ENCODE measurements at regions not wholly inside any gene's neighbourhood (a gene's known extent, or its start where the extent isn't known, plus 50 kb on each side); places are given as distances from the start of the nearest gene placed in this dataset.

- TF ChIP-seq POLR2A (IDR thresholded peaks at IDR 0.05; ENCODE audit: low read length) (no peak), GATA1 (IDR thresholded peaks at IDR 0.05; ENCODE audit: low read depth, low read length) (no peak)
Measured at GRCh38 chr9:30944225-30944569, 1440.2 kb upstream of the ACO1 start.

Measured in erythroblast (primary cell).